HG03439 (cell line): ENCODE measurements at regions not wholly inside any gene's neighbourhood (a gene's known extent, or its start where the extent isn't known, plus 50 kb on each side); places are given as distances from the start of the nearest gene placed in this dataset.
A peak's percentile ranks its signal among the peaks of the same experiment; 100 is the strongest.
"Not testable (repeated sequence)": the region's sequence is repeated elsewhere in the genome, so short reads cannot be mapped to it uniquely, and the experiment has no call there.

Source experiments
- ATAC-seq: cut with Tn5 transposase; IDR thresholded peaks from one replicate; pipeline ENCODE4 v1.9.1; 2021; ENCODE audit warnings: mild to moderate bottlenecking, moderate library complexity; ENCODE audit not compliant: unreplicated experiment

GRCh38 chr13:50129081-50129705, 113.9 kb downstream of the KCNRG start:
- no peak for ATAC-seq

- no peak for ATAC-seq
Observed at GRCh38 chr13:50129706-50130122, 114.5 kb downstream of the KCNRG start.

- peak; percentile 7 for ATAC-seq
Observed at GRCh38 chr13:50130123-50130946, 115.1 kb downstream of the KCNRG start.

GRCh38 chr13:50131920-50132903, 117.0 kb downstream of the KCNRG start:
- no peak for ATAC-seq

- ATAC-seq: no peak
Observed at GRCh38 chr13:50132904-50133357, 117.7 kb downstream of the KCNRG start.

- no peak for ATAC-seq
Observed at GRCh38 chr13:50133358-50133953, 118.2 kb downstream of the KCNRG start.

- ATAC-seq: no peak
Observed at GRCh38 chr13:50136226-50136625, 121.0 kb downstream of the KCNRG start.

- ATAC-seq: no peak
Observed at GRCh38 chr13:50136678-50137077, 121.4 kb downstream of the KCNRG start.

- ATAC-seq: not testable (repeated sequence)
Observed at GRCh38 chr13:50139435-50139934, 124.2 kb downstream of the KCNRG start.

GRCh38 chr13:50140153-50140552, 124.9 kb downstream of the KCNRG start:
- ATAC-seq: no peak

GRCh38 chr13:50140581-50141374, 125.5 kb downstream of the KCNRG start:
- no peak for ATAC-seq

- no peak for ATAC-seq
Observed at GRCh38 chr13:50141375-50141975, 126.2 kb downstream of the KCNRG start.

GRCh38 chr13:50144246-50145160, 129.3 kb downstream of the KCNRG start:
- ATAC-seq: no peak

- no peak for ATAC-seq
Observed at GRCh38 chr13:50149214-50149613, 134.0 kb downstream of the KCNRG start.

- ATAC-seq: no peak
Observed at GRCh38 chr13:50149932-50150331, 134.7 kb downstream of the KCNRG start.

- ATAC-seq: no peak
Observed at GRCh38 chr13:50152224-50152623, 137.0 kb downstream of the KCNRG start.

- ATAC-seq: no peak
Observed at GRCh38 chr13:50152655-50153309, 137.5 kb downstream of the KCNRG start.

GRCh38 chr13:50153401-50153800, 138.2 kb downstream of the KCNRG start:
- ATAC-seq: no peak
